HepG2 (cell line): ENCODE measurements at regions not wholly inside any gene's neighbourhood (a gene's known extent, or its start where the extent isn't known, plus 50 kb on each side); places are given as distances from the start of the nearest gene placed in this dataset.

Experiments used
- CTCF ChIP-seq: sonication (generic); formaldehyde crosslinking; IDR thresholded peaks from 2 replicates; pipeline ENCODE4 v1.5.0; 2020; ENCODE audit warnings: mild to moderate bottlenecking, missing genetic modification reagents, moderate library complexity
- GABPA ChIP-seq, 2 experiments: IDR thresholded peaks; 2 replicates each; pipeline ENCODE4 v1.6.1; 2011 to 2016; ENCODE audit warnings: low read depth in 2 of 2, low read length in 1 of 2, missing biosample characterization in 1 of 2, missing genetic modification characterization in 1 of 2
- GABPB1 ChIP-seq: IDR thresholded peaks from 2 replicates; pipeline ENCODE4 v1.6.1; 2016; ENCODE audit warnings: mild to moderate bottlenecking, missing genetic modification reagents, moderate library complexity, missing compliant biosample characterization
- JUN ChIP-seq: sonication (generic); formaldehyde crosslinking; IDR thresholded peaks from 2 replicates; pipeline ENCODE4 v1.4.0; 2020; ENCODE audit warnings: mild to moderate bottlenecking, missing genetic modification reagents
- MAX ChIP-seq: IDR thresholded peaks from 2 replicates; pipeline ENCODE4 v1.6.1; 2012; ENCODE audit warnings: inconsistent platforms
- ZEB1 ChIP-seq: IDR thresholded peaks from 2 replicates; pipeline ENCODE4 v1.6.1; 2012; ENCODE audit warnings: mild to moderate bottlenecking, low read depth, inconsistent platforms; ENCODE audit not compliant: insufficient replicate concordance

- no peak for TF ChIP-seq JUN (CRISPR knock-in tag)
- TF ChIP-seq ZEB1, result no peak
- TF ChIP-seq MAX, result no peak
- TF ChIP-seq GABPA (IDR thresholded peaks at IDR 0.05; ENCODE audit: low read depth, low read length), result no peak
- no peak for TF ChIP-seq GABPA (CRISPR knock-in tag; IDR thresholded peaks at IDR 0.05; ENCODE audit: low read depth)
- TF ChIP-seq GABPB1 (CRISPR knock-in tag), result no peak
- TF ChIP-seq CTCF (CRISPR knock-in tag), result peak; percentile 78
These were observed 103.3 kb upstream of the PMCH start for GRCh38 chr12:102300824-102301461.
